ENCODE measurements at regions not wholly inside any gene's neighbourhood (a gene's known extent, or its start where the extent isn't known, plus 50 kb on each side); places are given as distances from the start of the nearest gene placed in this dataset.
"Not testable (repeated sequence)": the region's sequence is repeated elsewhere in the genome, so short reads cannot be mapped to it uniquely, and the experiment has no call there.

- no peak for DNase-seq
These were observed 543.2 kb upstream of the EPHA7 start for GRCh38 chr6:93962566-93962965.

DNA sequence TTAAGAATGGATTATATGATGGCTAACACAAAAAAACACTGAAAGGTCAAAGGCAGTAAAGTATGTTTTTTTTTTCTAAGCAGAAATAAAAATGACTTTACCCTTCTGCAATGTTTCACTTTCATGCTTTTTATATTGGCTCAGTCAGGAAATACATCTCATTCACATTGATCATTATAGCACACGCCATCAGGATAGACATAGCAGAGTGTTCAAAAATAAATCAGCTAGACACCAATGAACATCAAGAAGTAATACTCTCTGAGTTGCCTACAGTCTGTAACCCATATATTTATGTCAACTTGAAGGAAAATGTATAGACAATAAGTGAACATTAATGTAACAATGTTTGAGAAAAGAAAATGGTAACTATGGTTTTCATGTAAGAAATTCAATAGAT lies 535.2 kb upstream of the EPHA7 start:
- no peak for DNase-seq

GRCh38 chr6:93943661-93944060 lies 524.3 kb upstream of the EPHA7 start:
- DNase-seq, result no peak

GRCh38 chr6:93940381-93940780 lies 521.0 kb upstream of the EPHA7 start:
- DNase-seq, result no peak

DNA sequence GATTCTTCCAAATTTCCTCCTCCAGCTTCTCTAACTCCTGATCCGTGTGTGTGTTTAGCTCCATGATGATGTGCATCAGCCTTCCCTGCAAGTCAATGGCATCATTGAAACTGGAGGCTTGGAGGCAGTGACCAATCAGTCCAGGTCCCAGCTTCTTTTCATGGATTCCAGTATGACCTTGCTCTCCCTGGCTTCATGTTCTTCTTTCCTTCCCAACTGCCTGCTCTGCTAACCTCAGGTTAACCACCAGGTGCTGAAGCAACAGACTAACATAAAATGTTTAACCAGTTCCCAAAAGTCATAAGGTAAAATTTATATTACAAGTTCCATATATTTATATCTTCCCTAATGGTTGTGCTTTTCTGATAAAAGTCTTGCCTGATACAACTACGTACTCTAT lies 512.8 kb upstream of the EPHA7 start:
- DNase-seq, result no peak

DNA sequence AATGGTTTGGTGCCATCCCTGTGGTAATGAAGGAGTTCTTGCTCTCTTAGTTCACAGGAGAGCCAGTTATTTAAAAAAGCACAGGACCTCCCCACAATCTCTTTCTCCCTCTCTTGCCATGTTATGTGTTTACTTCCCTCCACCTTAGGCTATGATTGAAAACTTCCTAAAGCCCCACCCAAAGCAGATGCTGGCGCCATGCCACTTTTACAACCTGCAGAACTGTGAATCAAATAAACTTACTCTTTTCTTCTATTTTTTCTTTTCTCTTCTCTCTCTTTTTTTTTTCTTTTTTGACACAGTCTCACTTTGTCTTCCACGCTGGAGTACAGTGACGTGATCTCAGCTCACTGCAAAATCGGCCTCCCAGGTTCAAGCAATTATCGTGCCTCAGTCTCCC lies 508.4 kb upstream of the EPHA7 start:
- no peak for DNase-seq

- DNase-seq, result no peak
These were observed 500.0 kb upstream of the EPHA7 start for GRCh38 chr6:93919365-93919764.

- no peak for DNase-seq
These were observed 498.9 kb upstream of the EPHA7 start for GRCh38 chr6:93918258-93918657.

DNA sequence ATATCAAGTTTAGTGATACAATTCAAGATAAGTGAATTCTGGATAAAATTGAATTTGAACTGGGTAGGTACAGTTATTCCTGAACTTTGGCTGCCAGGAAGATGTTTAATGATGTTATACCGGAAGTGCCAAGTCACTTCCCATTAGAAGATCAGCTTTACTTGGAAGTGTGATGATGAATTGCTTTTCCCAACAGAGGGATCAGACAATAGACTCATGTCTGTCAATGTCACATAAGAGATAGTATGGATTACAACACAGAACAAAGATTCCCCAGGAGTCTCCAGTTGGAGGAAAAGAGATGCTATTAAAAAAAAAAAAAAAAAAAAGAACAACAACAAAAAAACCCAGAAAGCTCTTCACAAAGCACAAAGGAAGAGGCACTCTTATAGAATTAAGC lies 497.9 kb upstream of the EPHA7 start:
- DNase-seq, result no peak

DNA sequence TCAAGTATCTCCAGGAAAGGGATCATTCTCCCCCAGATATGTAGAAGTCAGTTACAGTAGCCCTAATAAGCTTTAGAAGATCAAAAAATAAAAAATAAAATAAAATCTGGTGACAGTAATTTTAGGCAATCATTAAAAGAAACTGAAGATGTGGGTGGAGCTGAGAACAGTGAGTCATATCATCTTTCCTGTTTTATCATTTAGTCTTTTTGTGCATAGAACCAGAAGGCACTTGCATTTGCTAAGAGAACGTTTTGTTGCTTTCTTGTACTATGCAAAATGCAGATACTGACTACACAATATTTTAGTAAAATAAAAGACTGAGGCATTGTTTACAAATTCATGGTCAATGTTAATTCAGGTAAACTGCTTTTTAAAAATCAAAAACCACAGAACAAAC lies 497.4 kb upstream of the EPHA7 start:
- DNase-seq, result no peak

DNA sequence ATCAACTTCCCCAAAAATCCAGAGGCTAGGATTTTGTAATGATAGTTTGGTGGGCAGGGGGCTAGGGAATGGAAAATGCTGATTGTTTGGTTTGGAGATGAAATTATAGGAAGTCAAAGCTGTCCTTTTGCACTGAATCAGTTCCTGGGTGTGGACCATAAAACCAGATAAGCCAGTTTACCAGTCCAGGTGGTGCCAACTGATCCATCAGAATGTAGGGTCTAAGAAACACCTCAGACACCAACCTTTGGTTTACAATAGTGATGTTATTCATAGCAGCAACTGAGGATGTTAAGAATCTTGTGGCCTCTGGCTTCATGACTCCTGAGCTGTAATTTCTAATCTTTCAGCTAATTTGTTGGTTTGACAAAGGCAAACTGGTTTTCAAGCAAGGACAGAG lies 496.6 kb upstream of the EPHA7 start:
- DNase-seq, result no peak

DNA sequence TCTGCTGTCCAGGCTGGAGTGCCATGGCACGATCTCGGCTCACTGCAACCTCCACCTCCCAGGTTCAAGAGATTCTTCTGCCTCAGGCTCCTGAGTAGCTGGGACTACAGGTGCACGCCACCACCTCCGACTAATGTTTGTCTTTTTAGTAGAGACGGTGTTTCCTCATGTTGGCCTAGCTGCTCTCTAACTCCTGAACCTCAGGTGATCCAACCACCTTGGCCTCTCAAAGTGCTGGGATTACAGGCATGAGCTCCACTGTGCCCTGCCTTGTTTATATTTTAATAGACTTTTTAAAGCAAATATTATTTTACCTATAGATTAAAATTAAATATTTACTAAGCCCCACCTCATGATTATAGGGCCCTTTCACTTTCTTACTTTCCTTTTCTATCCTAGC lies 483.2 kb upstream of the EPHA7 start:
- no peak for DNase-seq

GRCh38 chr6:93900142-93900541 lies 480.8 kb upstream of the EPHA7 start:
- DNase-seq, result no peak

GRCh38 chr6:93896081-93896480 lies 476.7 kb upstream of the EPHA7 start:
- no peak for DNase-seq

DNA sequence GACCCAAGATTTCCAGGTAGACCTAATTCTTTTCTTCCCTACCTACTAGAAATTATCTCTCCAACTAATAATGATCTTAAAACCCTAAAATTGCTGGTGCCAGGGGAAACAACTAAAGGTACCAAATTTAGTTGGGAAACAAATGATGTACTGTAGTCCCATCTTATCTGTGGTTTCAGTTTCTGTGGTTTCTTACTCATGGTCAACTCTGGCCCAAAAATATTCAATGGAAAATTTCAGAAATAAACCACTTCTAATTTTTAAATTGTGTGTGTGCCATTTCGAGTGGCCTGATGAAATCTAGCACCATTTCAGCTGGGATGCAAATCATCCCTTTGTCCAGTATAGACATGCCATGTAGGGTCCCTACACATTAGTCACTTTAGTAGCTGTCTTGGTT lies 475.2 kb upstream of the EPHA7 start:
- DNase-seq, result no peak

DNA sequence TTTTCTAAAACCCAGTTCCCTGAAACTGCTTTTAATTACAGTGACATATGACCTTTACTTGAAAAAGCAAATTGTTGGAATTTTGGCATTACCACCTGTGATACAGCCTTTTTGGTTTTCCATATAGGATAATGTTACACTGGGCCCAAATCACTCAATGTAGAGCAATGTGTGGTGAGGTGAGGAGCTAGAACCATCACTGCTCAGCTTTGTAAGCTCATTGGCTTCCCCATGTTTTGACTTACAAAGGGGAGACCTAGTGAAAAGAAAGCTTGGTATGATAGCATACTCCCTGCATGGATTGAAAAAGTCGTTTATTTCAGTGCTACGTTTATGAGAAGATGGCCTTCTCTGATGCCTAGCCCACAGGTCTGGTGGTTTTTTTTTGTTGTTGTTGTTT lies 470.4 kb upstream of the EPHA7 start:
- DNase-seq, result no peak

GRCh38 chr6:93886416-93886815 lies 467.1 kb upstream of the EPHA7 start:
- DNase-seq, result no peak

- no peak for DNase-seq
These were observed 440.6 kb upstream of the EPHA7 start for GRCh38 chr6:93859971-93860370.

GRCh38 chr6:93858213-93858612 lies 438.9 kb upstream of the EPHA7 start:
- no peak for DNase-seq

DNA sequence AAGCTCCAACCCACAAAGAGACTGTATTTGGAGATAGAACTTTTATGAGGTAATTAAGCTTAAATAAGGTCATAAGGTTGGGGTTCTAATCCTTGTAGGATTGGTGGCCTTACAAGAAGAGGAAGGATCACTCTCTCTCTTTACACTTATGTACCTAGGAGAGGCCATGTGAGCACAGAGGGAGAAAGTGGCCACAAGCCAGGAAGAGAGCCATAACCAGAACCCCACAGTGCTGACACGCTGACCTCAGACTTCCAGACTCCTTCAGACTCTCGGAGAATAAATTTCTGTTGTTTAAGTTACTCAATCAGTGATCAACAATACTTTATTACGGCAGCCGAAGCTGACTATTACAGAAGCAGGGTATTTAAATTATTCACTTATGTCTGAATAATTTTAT lies 430.5 kb upstream of the EPHA7 start:
- no peak for DNase-seq

GRCh38 chr6:93848031-93848742 lies 428.8 kb upstream of the EPHA7 start:
- no peak for DNase-seq

GRCh38 chr6:93842178-93842577 lies 422.8 kb upstream of the EPHA7 start:
- DNase-seq, result no peak

- DNase-seq, result not testable (repeated sequence)
These were observed 416.2 kb upstream of the EPHA7 start for GRCh38 chr6:93835451-93836145.

- DNase-seq, result not testable (repeated sequence)
These were observed 415.7 kb upstream of the EPHA7 start for GRCh38 chr6:93835026-93835425.
